ENCODE measurements at regions not wholly inside any gene's neighbourhood (a gene's known extent, or its start where the extent isn't known, plus 50 kb on each side); places are given as distances from the start of the nearest gene placed in this dataset.

GRCh38 chr1:173353350-173353749 lies 123.8 kb upstream of the PRDX6 start:
- Histone ChIP-seq H3K79me2 (no peaks in the 10 kb centered on the region), H3K27me3 (no peaks in the 10 kb centered on the region), H3K27ac (no peak overlapping the region), H3K4me3 (no peak overlapping the region), H3K4me2 (no peak overlapping the region), H4K20me1 (ENCODE audit: insufficient read depth, poor library complexity, severe bottlenecking) (no peaks in the 10 kb centered on the region), H3K4me1 (ENCODE audit: insufficient read depth) (no peaks in the 10 kb centered on the region), H3K9me3 (ENCODE audit: low read depth) (peaks cover 5% of the 10 kb centered on the region), H2AFZ (no peak overlapping the region), H3K36me3 (replicated peaks; ENCODE audit: insufficient read depth, low read depth) (no peaks in the 10 kb centered on the region), H3K9me2 (replicated peaks; ENCODE audit: insufficient read depth) (no peaks in the 10 kb centered on the region)
- TF ChIP-seq EZH2phosphoT487 (IDR thresholded peaks at IDR 0.05; ENCODE audit: low read depth, severe bottlenecking, unreplicated experiment), result no peak
- TF ChIP-seq CTCF (IDR thresholded peaks at IDR 0.05; ENCODE audit: poor library complexity), result no peak
- no peak for TF ChIP-seq EZH2 (IDR thresholded peaks at IDR 0.05; ENCODE audit: borderline replicate concordance)
- 95% methylated on average over 4 of the region's 4 CpGs for WGBS (ENCODE audit: low lambda C conversion rate, missing lambda C conversion rate)
- DNase-seq (ENCODE audit: low spot score), result no peak

GRCh38 chr1:173354937-173355280 lies 122.2 kb upstream of the PRDX6 start:
- H3K4me3 ChIP-seq, result no peak overlapping the region
- H3K4me1 ChIP-seq (ENCODE audit: insufficient read depth), result no peaks in the 10 kb centered on the region
- H4K20me1 ChIP-seq (ENCODE audit: insufficient read depth, poor library complexity, severe bottlenecking), result no peaks in the 10 kb centered on the region
- H3K4me2 ChIP-seq, result no peak overlapping the region
- peaks cover 5% of the 10 kb centered on the region for H3K9me3 ChIP-seq (ENCODE audit: low read depth)
- WGBS (ENCODE audit: low lambda C conversion rate, missing lambda C conversion rate), result 99% methylated on average over 3 of the region's 3 CpGs
- H3K9me2 ChIP-seq (replicated peaks; ENCODE audit: insufficient read depth), result no peaks in the 10 kb centered on the region
- no peak for TF ChIP-seq EZH2phosphoT487 (IDR thresholded peaks at IDR 0.05; ENCODE audit: low read depth, severe bottlenecking, unreplicated experiment)
- TF ChIP-seq CTCF (IDR thresholded peaks at IDR 0.05; ENCODE audit: poor library complexity), result no peak
- TF ChIP-seq EZH2 (IDR thresholded peaks at IDR 0.05; ENCODE audit: borderline replicate concordance), result no peak
- no peak for DNase-seq (ENCODE audit: low spot score)
- H2AFZ ChIP-seq, result no peak overlapping the region
- no peaks in the 10 kb centered on the region for H3K36me3 ChIP-seq (replicated peaks; ENCODE audit: insufficient read depth, low read depth)
- H3K79me2 ChIP-seq, result no peaks in the 10 kb centered on the region
- no peaks in the 10 kb centered on the region for H3K27me3 ChIP-seq
- H3K27ac ChIP-seq, result no peak overlapping the region

- DNase-seq (ENCODE audit: low spot score), result no peak
- H3K79me2 ChIP-seq, result no peaks in the 10 kb centered on the region
- H4K20me1 ChIP-seq (ENCODE audit: insufficient read depth, poor library complexity, severe bottlenecking), result no peaks in the 10 kb centered on the region
- 91% methylated on average over 5 of the region's 5 CpGs for WGBS (ENCODE audit: low lambda C conversion rate, missing lambda C conversion rate)
- H3K27me3 ChIP-seq, result no peaks in the 10 kb centered on the region
- TF ChIP-seq EZH2 (IDR thresholded peaks at IDR 0.05; ENCODE audit: borderline replicate concordance) (no peak), EZH2phosphoT487 (IDR thresholded peaks at IDR 0.05; ENCODE audit: low read depth, severe bottlenecking, unreplicated experiment) (no peak), CTCF (IDR thresholded peaks at IDR 0.05; ENCODE audit: poor library complexity) (no peak)
- no peak overlapping the region for H3K4me3 ChIP-seq
- H3K4me1 ChIP-seq (ENCODE audit: insufficient read depth), result no peaks in the 10 kb centered on the region
- no peak overlapping the region for H3K4me2 ChIP-seq
- no peak overlapping the region for H3K27ac ChIP-seq
- H2AFZ ChIP-seq, result no peak overlapping the region
- H3K36me3 ChIP-seq (replicated peaks; ENCODE audit: insufficient read depth, low read depth), result no peaks in the 10 kb centered on the region
- peaks cover 5% of the 10 kb centered on the region for H3K9me3 ChIP-seq (ENCODE audit: low read depth)
- H3K9me2 ChIP-seq (replicated peaks; ENCODE audit: insufficient read depth), result no peaks in the 10 kb centered on the region
Measured at GRCh38 chr1:173355281-173356031, 121.7 kb upstream of the PRDX6 start.
